ENCODE measurements at regions not wholly inside any gene's neighbourhood (a gene's known extent, or its start where the extent isn't known, plus 50 kb on each side); places are given as distances from the start of the nearest gene placed in this dataset.

DNA sequence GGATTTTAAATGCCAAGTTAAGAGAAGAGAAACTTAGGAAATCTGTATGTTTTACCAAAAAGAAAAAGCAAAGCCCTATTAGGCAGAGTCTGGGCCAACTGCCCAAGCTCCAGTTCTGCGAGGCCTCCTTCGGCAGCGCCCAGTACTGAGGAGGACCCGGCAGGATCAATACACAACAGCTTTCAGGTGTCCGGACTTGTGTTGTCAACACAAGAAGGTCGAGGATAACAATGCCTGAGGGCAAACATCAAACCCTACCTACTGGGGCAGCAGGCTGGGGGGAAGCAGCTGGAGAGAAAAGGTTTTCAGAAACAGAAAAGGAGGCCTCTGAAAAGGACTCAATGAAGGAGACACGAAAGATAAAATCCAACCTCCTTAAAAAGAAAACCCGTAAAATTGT, 98.1 kb upstream of the GJB5 start:
- no peaks in the 10 kb centered on the region for H3K9me3 Mint-ChIP-seq
- Histone ChIP-seq H3K79me1 (ENCODE audit: insufficient read depth, low read depth, low read length, poor library complexity, severe bottlenecking) (no peaks in the 10 kb centered on the region), H3K27ac (ENCODE audit: insufficient read length, low read depth, low read length) (no peak overlapping the region), H4K91ac (ENCODE audit: insufficient read length, low read depth, low read length) (no peak overlapping the region), H4K8ac (replicated peaks; ENCODE audit: insufficient read length, low read depth, low read length) (no peak overlapping the region), H3K4me2 (ENCODE audit: insufficient read depth, insufficient read length, low read length) (no peak overlapping the region), H3K4me1 (ENCODE audit: insufficient read depth, low read length) (peaks cover 20% of the 10 kb centered on the region), H3K23ac (ENCODE audit: insufficient read length, low read depth, low read length) (no peak overlapping the region), H2BK15ac (ENCODE audit: low read depth, low read length) (no peak overlapping the region), H2BK120ac (ENCODE audit: low read depth, low read length, poor library complexity, severe bottlenecking) (no peak overlapping the region), H2AK5ac (ENCODE audit: insufficient read length, low read length) (no peak overlapping the region), H2BK5ac (ENCODE audit: insufficient read length, low read length) (no peak overlapping the region), H2AFZ (ENCODE audit: low read length) (no peak overlapping the region), H3K79me2 (ENCODE audit: insufficient read depth, low read length) (no peaks in the 10 kb centered on the region), H3K18ac (ENCODE audit: insufficient read length, low read depth, low read length) (no peak overlapping the region), H4K20me1 (ENCODE audit: control insufficient read depth, insufficient read depth, insufficient read length) (no peaks in the 10 kb centered on the region), H3K9ac (ENCODE audit: extremely low read depth, insufficient read length, low read length) (no peak overlapping the region), H3K9me3 (ENCODE audit: control insufficient read depth, low read depth, low read length) (no peaks in the 10 kb centered on the region), H3K4ac (ENCODE audit: low read depth, low read length) (no peak overlapping the region), H4K5ac (ENCODE audit: insufficient read length, low read depth, low read length) (no peak overlapping the region), H3K23me2 (ENCODE audit: insufficient read length, low read depth, low read length, poor library complexity, severe bottlenecking) (no peaks in the 10 kb centered on the region), H2BK20ac (ENCODE audit: low read depth, low read length, poor library complexity, severe bottlenecking) (no peak overlapping the region), H3T11ph (ENCODE audit: low read length) (no peak overlapping the region), H3K56ac (ENCODE audit: insufficient read length, low read depth, low read length) (no peak overlapping the region), H3K27me3 (ENCODE audit: insufficient read depth, low read length) (no peaks in the 10 kb centered on the region), H3K14ac (ENCODE audit: insufficient read depth, low read length) (no peak overlapping the region), H2BK12ac (ENCODE audit: insufficient read length, low read depth, low read length) (no peak overlapping the region)
- DNase-seq, result no peak
- no CpG with 5 or more reads among the region's 8 CpGs for WGBS (ENCODE audit: extremely low coverage, insufficient read length, low lambda C conversion rate)
- TF ChIP-seq, protein P1, sequence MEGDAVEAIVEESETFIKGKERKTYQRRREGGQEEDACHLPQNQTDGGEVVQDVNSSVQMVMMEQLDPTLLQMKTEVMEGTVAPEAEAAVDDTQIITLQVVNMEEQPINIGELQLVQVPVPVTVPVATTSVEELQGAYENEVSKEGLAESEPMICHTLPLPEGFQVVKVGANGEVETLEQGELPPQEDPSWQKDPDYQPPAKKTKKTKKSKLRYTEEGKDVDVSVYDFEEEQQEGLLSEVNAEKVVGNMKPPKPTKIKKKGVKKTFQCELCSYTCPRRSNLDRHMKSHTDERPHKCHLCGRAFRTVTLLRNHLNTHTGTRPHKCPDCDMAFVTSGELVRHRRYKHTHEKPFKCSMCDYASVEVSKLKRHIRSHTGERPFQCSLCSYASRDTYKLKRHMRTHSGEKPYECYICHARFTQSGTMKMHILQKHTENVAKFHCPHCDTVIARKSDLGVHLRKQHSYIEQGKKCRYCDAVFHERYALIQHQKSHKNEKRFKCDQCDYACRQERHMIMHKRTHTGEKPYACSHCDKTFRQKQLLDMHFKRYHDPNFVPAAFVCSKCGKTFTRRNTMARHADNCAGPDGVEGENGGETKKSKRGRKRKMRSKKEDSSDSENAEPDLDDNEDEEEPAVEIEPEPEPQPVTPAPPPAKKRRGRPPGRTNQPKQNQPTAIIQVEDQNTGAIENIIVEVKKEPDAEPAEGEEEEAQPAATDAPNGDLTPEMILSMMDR (conservative IDR thresholded peaks at IDR 0.05), result no peak
- H3K4me3 Mint-ChIP-seq, result no peak overlapping the region; a peak in 1 of 5 replicates
- H3K4me1 Mint-ChIP-seq, result peaks cover 48 to 63% of the 10 kb centered on the region in 2 experiments
- peaks cover 17% of the 10 kb centered on the region for H3K27me3 Mint-ChIP-seq (ENCODE audit: low read depth)
- H3K27ac Mint-ChIP-seq, result peak overlapping the region in 2 of 3 experiments; percentile 43 to 82; a peak in 3 of 7 replicates
- H3K36me3 Mint-ChIP-seq (ENCODE audit: insufficient read depth in 1 of 3, low read depth in 3 of 3), result no peaks in the 10 kb centered on the region; a peak in 1 of 7 replicates

Data from H9 (cell line).